Stimulated activated naive B cell treated with anti-CD40 and anti-IgM and Interleukin-4, amounts not matched to agents 10 μg/mL and 1 μg/mL and 100 μg/mL, for 72 hours (primary cell): ENCODE measurements at regions not wholly inside any gene's neighbourhood (a gene's known extent, or its start where the extent isn't known, plus 50 kb on each side); places are given as distances from the start of the nearest gene placed in this dataset.

ENCODE experiments used
- ATAC-seq, 2 donors: fragments of 150-1000 bp; cut with Tn5 transposase; replicated peaks; 2 replicates each; pipeline ENCODE4 v1.10.0; 2021; ENCODE audit warnings: moderate library complexity in 1 of 2
- DNase-seq: peaks from one replicate; pipeline ENCODE4 v3.0.0; 2021
- H3K27ac Mint-ChIP-seq: one replicate; pipeline ENCODE4 v1.8.0; 2022; ENCODE audit warnings: mild to moderate bottlenecking, mixed read lengths
- H3K27me3 Mint-ChIP-seq, 2 donors: one replicate each; pipeline ENCODE4 v1.8.0; 2022; ENCODE audit warnings: mixed read lengths in 2 of 2
- H3K36me3 Mint-ChIP-seq, 2 donors: one replicate each; pipeline ENCODE4 v1.8.0; 2022; ENCODE audit warnings: mixed read lengths in 2 of 2, mild to moderate bottlenecking in 1 of 2
- H3K4me1 Mint-ChIP-seq, 2 donors: one replicate each; pipeline ENCODE4 v1.8.0; 2022; ENCODE audit warnings: mixed read lengths in 2 of 2, mild to moderate bottlenecking in 1 of 2
- H3K4me3 Mint-ChIP-seq, 2 donors: one replicate each; pipeline ENCODE4 v1.8.0; 2022; ENCODE audit warnings: mild to moderate bottlenecking in 2 of 2, mixed read lengths in 2 of 2, moderate library complexity in 1 of 2
- H3K9me3 Mint-ChIP-seq, 2 donors: one replicate each; pipeline ENCODE4 v1.8.0; 2022; ENCODE audit warnings: mixed read lengths in 2 of 2, mild to moderate bottlenecking in 1 of 2

DNA sequence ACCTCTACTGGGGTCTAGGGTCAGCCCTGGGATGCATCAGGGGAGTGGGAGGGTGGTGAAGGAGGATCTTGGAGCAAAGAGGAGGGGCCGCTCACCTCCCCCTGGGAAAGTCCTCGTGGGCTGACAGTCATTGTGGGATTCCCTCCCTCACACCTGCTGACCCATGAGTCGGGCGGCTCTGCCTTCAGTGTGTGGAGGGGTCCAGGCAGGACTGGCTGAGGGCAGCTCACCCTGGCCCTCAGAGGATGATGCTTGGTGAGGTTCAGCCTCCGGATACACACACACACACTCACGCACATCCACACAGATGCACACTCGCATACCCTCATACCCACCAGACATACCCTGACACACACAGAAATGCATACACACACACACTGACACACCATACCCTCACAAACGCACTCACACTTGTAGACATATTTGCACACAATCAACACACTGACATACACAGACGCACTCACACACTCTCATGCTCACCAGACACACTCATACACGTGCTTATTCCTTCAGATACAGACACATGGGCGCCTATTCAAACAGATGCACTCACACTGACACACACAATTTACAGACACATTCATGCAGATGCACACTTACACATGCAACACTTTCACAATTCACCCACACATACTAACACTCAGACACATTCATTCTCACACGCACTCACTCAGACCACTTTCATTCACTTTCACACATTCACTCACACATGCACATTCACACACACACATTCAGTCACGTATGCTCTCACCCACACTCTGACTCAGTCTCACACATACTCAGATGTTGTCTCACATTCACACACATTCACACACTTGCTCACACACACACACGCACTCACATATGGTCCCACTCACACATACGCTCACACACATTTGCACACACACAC is 105.1 kb upstream of the RPL38 start:
- Mint-ChIP-seq H3K4me3 (no peak overlapping the region), H3K9me3 (no peaks in the 10 kb centered on the region), H3K36me3 (no peaks in the 10 kb centered on the region), H3K4me1 (no peaks in the 10 kb centered on the region), H3K27ac (no peak overlapping the region), H3K27me3 (peaks cover 9 to 18% of the 10 kb centered on the region in 2 donors)
- ATAC-seq (no peak), DNase-seq (no peak)

- Mint-ChIP-seq H3K4me1 (no peaks in the 10 kb centered on the region), H3K36me3 (no peaks in the 10 kb centered on the region), H3K9me3 (no peaks in the 10 kb centered on the region)
Observed at GRCh38 chr17:74099442-74100340, 103.8 kb upstream of the RPL38 start.

GRCh38 chr17:74104921-74105320 is 98.6 kb upstream of the RPL38 start:
- Mint-ChIP-seq H3K9me3 (peaks cover 0 to 2% of the 10 kb centered on the region in 2 donors), H3K4me1 (no peaks in the 10 kb centered on the region), H3K4me3 (no peak overlapping the region), H3K36me3 (no peaks in the 10 kb centered on the region), H3K27me3 (peaks cover 21 to 23% of the 10 kb centered on the region in 2 donors), H3K27ac (no peak overlapping the region)
- DNase-seq (peak; percentile 6), ATAC-seq (peak; percentile 75 to 79)

More at GRCh38 chr17:74099442-74100340, 103.8 kb upstream of the RPL38 start:
- DNase-seq, result no peak
- Mint-ChIP-seq H3K27ac (no peak overlapping the region), H3K4me3 (no peak overlapping the region), H3K27me3 (peaks cover 9 to 11% of the 10 kb centered on the region in 2 donors)
- ATAC-seq, result no peak

- no peak for DNase-seq
- Mint-ChIP-seq H3K36me3 (no peaks in the 10 kb centered on the region), H3K4me1 (no peaks in the 10 kb centered on the region), H3K9me3 (peaks cover 0 to 4% of the 10 kb centered on the region in 2 donors), H3K4me3 (no peak overlapping the region), H3K27ac (no peak overlapping the region), H3K27me3 (peaks cover 14 to 23% of the 10 kb centered on the region in 2 donors)
- ATAC-seq, result no peak
Observed at GRCh38 chr17:74107107-74107506, 96.4 kb upstream of the RPL38 start.

DNA sequence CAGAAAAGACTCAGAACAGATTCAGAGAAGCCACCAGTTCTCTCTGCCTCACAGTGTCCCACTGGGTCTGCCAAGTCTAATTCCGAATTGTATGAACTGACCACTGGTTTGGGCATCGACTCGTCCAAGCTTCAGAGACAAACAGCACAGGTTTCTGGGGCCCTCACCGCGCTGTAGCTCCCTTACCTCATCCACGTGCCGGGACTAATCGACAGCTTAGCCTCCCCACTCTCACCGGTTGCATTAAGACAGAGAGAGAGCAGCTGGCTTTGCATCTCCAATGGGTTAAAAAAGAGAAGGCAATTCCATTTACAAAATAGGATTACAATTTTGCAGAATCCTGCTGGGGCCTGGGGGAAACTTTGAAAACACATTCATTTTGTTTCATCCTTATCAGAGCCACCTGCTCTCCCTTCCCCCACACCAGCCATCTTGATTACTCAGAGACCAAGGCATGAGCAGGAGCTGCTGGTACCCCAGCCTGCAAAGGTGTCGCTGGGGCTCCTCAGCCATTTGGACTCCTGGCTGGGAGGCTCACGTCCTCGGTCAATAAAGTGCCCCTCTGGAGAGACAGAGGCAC is 95.3 kb upstream of the RPL38 start:
- H3K27me3 Mint-ChIP-seq, result peaks cover 9 to 14% of the 10 kb centered on the region in 2 donors
- no peaks in the 10 kb centered on the region for H3K4me1 Mint-ChIP-seq
- H3K27ac Mint-ChIP-seq, result no peak overlapping the region
- H3K9me3 Mint-ChIP-seq, result peaks cover 0 to 4% of the 10 kb centered on the region in 2 donors
- ATAC-seq (no peak), DNase-seq (no peak)
- no peak overlapping the region for H3K4me3 Mint-ChIP-seq
- H3K36me3 Mint-ChIP-seq, result no peaks in the 10 kb centered on the region

DNA sequence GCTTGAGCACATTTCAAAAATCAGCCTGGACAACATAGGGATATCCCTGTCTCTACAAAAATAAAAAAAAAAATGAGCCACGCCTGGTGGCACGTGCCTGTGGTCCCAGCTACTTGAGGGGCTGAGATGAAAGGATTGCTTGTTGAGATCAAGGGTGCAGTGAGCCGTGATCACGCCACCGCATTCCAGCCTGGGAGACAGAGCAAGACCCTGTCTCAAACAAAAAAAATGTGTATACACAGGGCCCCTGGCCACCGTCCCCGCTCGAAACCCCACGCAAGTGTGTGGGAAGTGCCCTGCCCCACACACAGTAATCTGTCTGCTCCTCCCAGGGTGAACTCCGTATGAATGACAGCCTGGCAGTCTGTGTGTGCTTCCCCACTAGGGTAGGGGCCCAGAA is 93.0 kb upstream of the RPL38 start:
- H3K4me3 Mint-ChIP-seq, result no peak overlapping the region
- DNase-seq (no peak), ATAC-seq (no peak)
- no peaks in the 10 kb centered on the region for H3K36me3 Mint-ChIP-seq
- H3K27me3 Mint-ChIP-seq, result peaks cover 18 to 20% of the 10 kb centered on the region in 2 donors
- peaks cover 0 to 7% of the 10 kb centered on the region in 2 donors for H3K9me3 Mint-ChIP-seq
- H3K27ac Mint-ChIP-seq, result no peak overlapping the region
- H3K4me1 Mint-ChIP-seq, result no peaks in the 10 kb centered on the region

- Mint-ChIP-seq H3K27ac (no peak overlapping the region), H3K4me1 (no peaks in the 10 kb centered on the region), H3K9me3 (peaks cover 0 to 5% of the 10 kb centered on the region in 2 donors), H3K36me3 (no peaks in the 10 kb centered on the region), H3K27me3 (peaks cover 30 to 45% of the 10 kb centered on the region in 2 donors), H3K4me3 (no peak overlapping the region)
- DNase-seq (no peak), ATAC-seq (no peak)
Observed at GRCh38 chr17:74113326-74113725, 90.2 kb upstream of the RPL38 start.

- H3K27me3 Mint-ChIP-seq, result peaks cover 29 to 49% of the 10 kb centered on the region in 2 donors
- DNase-seq (no peak), ATAC-seq (no peak)
- no peaks in the 10 kb centered on the region for H3K36me3 Mint-ChIP-seq
- no peaks in the 10 kb centered on the region for H3K4me1 Mint-ChIP-seq
- no peak overlapping the region for H3K27ac Mint-ChIP-seq
- H3K9me3 Mint-ChIP-seq, result peaks cover 0 to 5% of the 10 kb centered on the region in 2 donors
- H3K4me3 Mint-ChIP-seq, result no peak overlapping the region
Observed at GRCh38 chr17:74113952-74114351, 89.5 kb upstream of the RPL38 start.

GRCh38 chr17:74114881-74115470 is 88.5 kb upstream of the RPL38 start:
- H3K4me3 Mint-ChIP-seq, result no peak overlapping the region
- H3K27ac Mint-ChIP-seq, result no peak overlapping the region
- H3K36me3 Mint-ChIP-seq, result no peaks in the 10 kb centered on the region
- H3K27me3 Mint-ChIP-seq, result peaks cover 29 to 45% of the 10 kb centered on the region in 2 donors
- H3K9me3 Mint-ChIP-seq, result peaks cover 0 to 5% of the 10 kb centered on the region in 2 donors
- DNase-seq (no peak), ATAC-seq (no peak)
- H3K4me1 Mint-ChIP-seq, result no peaks in the 10 kb centered on the region

DNA sequence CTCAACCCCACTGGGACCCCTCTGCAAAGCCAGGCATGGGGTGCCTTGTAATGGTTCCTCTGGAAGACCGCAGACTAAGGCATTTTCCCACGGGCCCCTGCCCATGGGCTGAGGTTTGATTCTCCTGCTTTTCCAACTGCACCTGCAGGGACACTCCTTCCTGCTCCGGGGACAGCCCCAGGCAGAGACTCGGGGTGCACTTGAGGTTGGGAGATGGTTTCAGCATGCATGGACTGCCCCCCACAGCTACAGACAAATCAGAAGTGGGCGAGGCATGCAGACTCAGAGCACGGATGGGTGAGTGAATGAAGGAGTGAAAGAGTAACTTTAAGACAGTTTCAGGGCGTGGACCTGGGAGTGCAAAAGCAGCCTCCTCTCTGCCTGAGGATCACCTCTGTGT is 87.9 kb upstream of the RPL38 start:
- Mint-ChIP-seq H3K36me3 (no peaks in the 10 kb centered on the region), H3K4me1 (no peaks in the 10 kb centered on the region), H3K4me3 (no peak overlapping the region)

DNA sequence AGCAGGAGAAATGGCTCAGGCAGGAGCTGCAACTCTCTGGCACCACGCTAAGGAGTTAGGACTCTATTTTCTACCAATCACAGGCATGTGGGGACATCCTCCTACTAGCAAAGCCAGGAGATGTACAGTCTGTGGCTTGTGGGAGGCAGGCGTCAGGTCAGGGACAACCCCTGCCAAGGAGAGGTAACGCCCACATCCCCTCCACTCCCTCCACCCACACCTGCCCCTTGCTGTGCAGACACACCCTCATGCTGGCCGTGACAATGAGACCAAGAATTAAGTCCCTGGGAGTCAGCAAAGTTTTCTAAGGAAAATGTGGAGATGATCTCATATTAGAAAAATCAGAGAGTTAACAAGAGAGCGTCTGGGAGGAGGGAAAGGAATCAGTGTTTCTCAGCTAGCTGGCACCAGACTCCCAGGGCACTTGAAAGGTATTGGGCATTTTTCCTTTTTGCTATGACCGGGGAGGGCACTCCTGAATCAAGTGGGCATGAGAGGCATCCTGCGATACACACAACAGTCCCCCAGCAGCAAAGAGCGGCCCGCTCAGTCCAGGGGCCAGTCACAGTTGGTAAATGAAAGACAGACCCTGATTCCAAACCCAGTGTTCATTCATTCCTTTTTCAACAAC is 87.3 kb upstream of the RPL38 start:
- no peak for ATAC-seq
- DNase-seq, result no peak
- Mint-ChIP-seq H3K9me3 (peaks cover 0 to 7% of the 10 kb centered on the region in 2 donors), H3K4me3 (no peak overlapping the region), H3K27ac (no peak overlapping the region), H3K27me3 (peaks cover 29 to 46% of the 10 kb centered on the region in 2 donors), H3K36me3 (no peaks in the 10 kb centered on the region), H3K4me1 (no peaks in the 10 kb centered on the region)

More for the DNA sequence above, 87.9 kb upstream of the RPL38 start:
- ATAC-seq, result no peak
- H3K9me3 Mint-ChIP-seq, result peaks cover 0 to 5% of the 10 kb centered on the region in 2 donors
- DNase-seq, result no peak
- no peak overlapping the region for H3K27ac Mint-ChIP-seq
- H3K27me3 Mint-ChIP-seq, result peaks cover 29 to 45% of the 10 kb centered on the region in 2 donors

- H3K9me3 Mint-ChIP-seq, result peaks cover 4 to 11% of the 10 kb centered on the region in 2 donors
- no peak overlapping the region for H3K4me3 Mint-ChIP-seq
- DNase-seq (no peak), ATAC-seq (no peak)
- H3K36me3 Mint-ChIP-seq, result no peaks in the 10 kb centered on the region
- H3K4me1 Mint-ChIP-seq, result no peaks in the 10 kb centered on the region
- peaks cover 34 to 53% of the 10 kb centered on the region in 2 donors for H3K27me3 Mint-ChIP-seq
- no peak overlapping the region for H3K27ac Mint-ChIP-seq
Observed at GRCh38 chr17:74117087-74117698, 86.3 kb upstream of the RPL38 start.

DNA sequence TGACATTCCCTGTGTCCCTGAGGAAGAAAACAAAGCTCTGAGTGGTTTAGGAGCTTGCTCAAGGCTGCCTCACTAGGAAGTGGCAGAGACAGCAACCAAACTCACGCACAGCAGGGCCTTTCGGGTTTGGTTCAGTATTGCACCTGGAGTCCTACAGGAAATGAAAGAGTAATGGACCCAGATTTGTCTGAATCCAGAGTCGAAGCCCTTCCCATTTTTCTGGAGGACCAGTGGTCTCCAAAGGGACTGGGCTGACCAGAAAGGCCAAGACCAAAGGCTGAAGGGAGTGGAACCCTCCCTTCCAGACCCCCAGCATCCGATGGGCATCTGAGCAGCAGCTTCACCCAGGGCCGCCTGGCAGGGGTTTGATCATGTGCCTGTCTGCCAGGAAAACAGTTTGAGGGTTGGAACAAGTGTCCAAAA is 85.5 kb upstream of the RPL38 start:
- H3K27ac Mint-ChIP-seq, result no peak overlapping the region
- DNase-seq, result no peak
- no peaks in the 10 kb centered on the region for H3K36me3 Mint-ChIP-seq
- no peaks in the 10 kb centered on the region for H3K4me1 Mint-ChIP-seq
- no peak for ATAC-seq
- H3K4me3 Mint-ChIP-seq, result no peak overlapping the region
- H3K9me3 Mint-ChIP-seq, result peaks cover 4 to 11% of the 10 kb centered on the region in 2 donors
- peaks cover 36 to 61% of the 10 kb centered on the region in 2 donors for H3K27me3 Mint-ChIP-seq
